ENCODE measurements at regions not wholly inside any gene's neighbourhood (a gene's known extent, or its start where the extent isn't known, plus 50 kb on each side); places are given as distances from the start of the nearest gene placed in this dataset.

GRCh38 chr4:114078636-114079035, 99.2 kb upstream of the ARSJ start:
- no peaks in the 10 kb centered on the region for H3K27me3 ChIP-seq

GRCh38 chr4:114081783-114082182, 102.3 kb upstream of the ARSJ start:
- Histone ChIP-seq H3K9me3 (no peaks in the 10 kb centered on the region), H3K4me3 (no peak overlapping the region), H3K4me1 (no peaks in the 10 kb centered on the region), H3K36me3 (no peaks in the 10 kb centered on the region), H3K27ac (no peak overlapping the region), H3K27me3 (no peaks in the 10 kb centered on the region)
- no peak for DNase-seq
- TF ChIP-seq CTCF (IDR thresholded peaks at IDR 0.05) (no peak), POLR2A (IDR thresholded peaks at IDR 0.05) (no peak)

More at GRCh38 chr4:114078636-114079035, 99.2 kb upstream of the ARSJ start:
- Histone ChIP-seq H3K4me3 (no peak overlapping the region), H3K36me3 (no peaks in the 10 kb centered on the region), H3K4me1 (no peaks in the 10 kb centered on the region), H3K9me3 (no peaks in the 10 kb centered on the region), H3K27ac (no peak overlapping the region)
- TF ChIP-seq POLR2A (IDR thresholded peaks at IDR 0.05), result no peak
- TF ChIP-seq CTCF (IDR thresholded peaks at IDR 0.05), result no peak
- no peak for DNase-seq

- no peak overlapping the region for H3K27ac ChIP-seq
- H3K36me3 ChIP-seq, result no peaks in the 10 kb centered on the region
- no peaks in the 10 kb centered on the region for H3K27me3 ChIP-seq
- DNase-seq, result no peak
- no peaks in the 10 kb centered on the region for H3K9me3 ChIP-seq
- H3K4me3 ChIP-seq, result no peak overlapping the region
- no peak for TF ChIP-seq CTCF (IDR thresholded peaks at IDR 0.05)
- TF ChIP-seq POLR2A (IDR thresholded peaks at IDR 0.05), result no peak
- no peaks in the 10 kb centered on the region for H3K4me1 ChIP-seq
Measured at GRCh38 chr4:114082348-114082747, 102.9 kb upstream of the ARSJ start.

GRCh38 chr4:114085611-114086345, 106.3 kb upstream of the ARSJ start:
- no peaks in the 10 kb centered on the region for H3K9me3 ChIP-seq
- no peaks in the 10 kb centered on the region for H3K4me1 ChIP-seq
- no peaks in the 10 kb centered on the region for H3K27me3 ChIP-seq
- no peak overlapping the region for H3K27ac ChIP-seq
- H3K36me3 ChIP-seq, result no peaks in the 10 kb centered on the region
- DNase-seq, result no peak
- H3K4me3 ChIP-seq, result no peak overlapping the region
- TF ChIP-seq CTCF (IDR thresholded peaks at IDR 0.05) (no peak), POLR2A (IDR thresholded peaks at IDR 0.05) (no peak)

GRCh38 chr4:114087596-114088230, 108.3 kb upstream of the ARSJ start:
- no peak overlapping the region for H3K27ac ChIP-seq
- H3K4me1 ChIP-seq, result no peaks in the 10 kb centered on the region
- no peaks in the 10 kb centered on the region for H3K27me3 ChIP-seq
- H3K36me3 ChIP-seq, result no peaks in the 10 kb centered on the region
- H3K4me3 ChIP-seq, result no peak overlapping the region
- H3K9me3 ChIP-seq, result no peaks in the 10 kb centered on the region
- no peak for TF ChIP-seq POLR2A (IDR thresholded peaks at IDR 0.05)
- TF ChIP-seq CTCF (IDR thresholded peaks at IDR 0.05), result no peak
- no peak for DNase-seq
